ENCODE measurements at regions not wholly inside any gene's neighbourhood (a gene's known extent, or its start where the extent isn't known, plus 50 kb on each side); places are given as distances from the start of the nearest gene placed in this dataset.

DNA sequence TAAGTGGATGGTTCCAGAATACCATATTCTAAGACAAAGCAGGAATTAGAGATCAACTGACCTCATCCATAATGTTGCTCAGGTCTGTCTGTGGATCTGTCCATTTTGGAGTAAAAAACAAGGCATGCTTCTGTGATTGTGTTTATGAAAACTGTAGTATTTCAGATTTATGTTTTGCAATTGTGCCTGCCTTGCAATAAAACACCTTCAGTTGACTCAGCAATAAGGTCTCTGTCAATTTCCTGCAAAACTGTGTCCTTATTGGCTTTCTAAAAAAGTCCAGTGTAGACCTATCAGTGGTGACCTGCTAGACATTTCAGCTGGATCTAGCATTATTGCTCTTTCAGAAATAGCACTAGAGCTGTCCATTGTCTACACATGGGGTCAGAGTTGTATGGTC lies 409.5 kb upstream of the AZI2 start (continued):
- TF ChIP-seq ZNF274 (IDR thresholded peaks at IDR 0.05; ENCODE audit: low read depth, low read length) = no peak
- no peak for TF ChIP-seq EGR1 (IDR thresholded peaks at IDR 0.05; ENCODE audit: low read depth)
- TF ChIP-seq ELF1 (IDR thresholded peaks at IDR 0.05; ENCODE audit: borderline replicate concordance, low read depth) = no peak

DNA sequence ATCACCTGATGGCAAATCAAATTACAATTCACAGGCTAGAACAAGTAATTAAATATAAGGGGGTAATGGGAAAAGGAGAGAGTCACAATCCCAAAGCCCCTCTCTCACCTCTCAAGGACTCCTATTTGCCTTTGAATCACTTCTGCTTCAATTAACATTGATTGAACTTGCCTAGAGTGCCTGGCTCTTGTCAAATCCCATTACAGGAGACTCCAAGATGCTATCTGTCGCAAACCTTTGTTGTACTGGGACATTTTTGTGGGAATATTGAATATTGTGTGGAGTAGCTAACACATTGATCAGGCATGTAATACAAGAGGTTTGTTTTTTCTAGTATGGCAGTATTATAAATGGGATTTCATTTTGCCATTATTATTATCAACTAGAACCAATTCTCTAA lies 412.8 kb upstream of the AZI2 start:
- no peak overlapping the region for H2AFZ ChIP-seq (ENCODE audit: low read depth, low read length, poor library complexity, severe bottlenecking)
- POLR2A ChIA-PET = no interaction called here
- H3K4me1 ChIP-seq (ENCODE audit: control insufficient read depth in 1 of 2, insufficient read depth in 2 of 2, low read length in 2 of 2) = no peaks in the 10 kb centered on the region
- H3K9ac ChIP-seq (ENCODE audit: low read length) = no peak overlapping the region
- no peak overlapping the region for H3K4me2 ChIP-seq (ENCODE audit: low read length)
- intact Hi-C loops (cut with micrococcal nuclease) = no loop called here
- DNase-seq (ENCODE audit: low read depth, low spot score) (no peak), ATAC-seq (no peak)
- RAD21 ChIA-PET (ENCODE audit: low non-redundant PET in 1 of 2, low total read pairs in 2 of 2, uncharacterized antibody in 2 of 2, unreplicated experiment in 2 of 2) = no interaction called here
- no peaks in the 10 kb centered on the region for H3K9me3 ChIP-seq (ENCODE audit: control insufficient read depth in 1 of 2, insufficient read depth in 1 of 2, low read depth in 1 of 2, low read length in 2 of 2)
- no peaks in the 10 kb centered on the region for H3K79me2 ChIP-seq (ENCODE audit: insufficient read depth, low read length)
- no peaks in the 10 kb centered on the region for H3K27me3 ChIP-seq (ENCODE audit: insufficient read depth, low read length)
- BruUV-seq (replicated peaks) = no TSS peak
- no peaks in the 10 kb centered on the region for H4K20me1 ChIP-seq (ENCODE audit: insufficient read depth)
- CTCF ChIA-PET = no interaction called here
- TF ChIP-seq ZFX (IDR thresholded peaks at IDR 0.05) = no peak
- no peak for TF ChIP-seq REST (IDR thresholded peaks at IDR 0.05; ENCODE audit: low read depth)
- TF ChIP-seq CEBPB (IDR thresholded peaks at IDR 0.05; ENCODE audit: low read depth) = no peak
- TF ChIP-seq RAD21 (IDR thresholded peaks at IDR 0.05; ENCODE audit: low read depth) = no peak
- TF ChIP-seq ATF3 (IDR thresholded peaks at IDR 0.05) = no peak
- no peak for TF ChIP-seq SP1 (IDR thresholded peaks at IDR 0.05; ENCODE audit: low read depth)
- no peak for TF ChIP-seq ZNF274 (IDR thresholded peaks at IDR 0.05; ENCODE audit: low read depth, low read length)
- no peak for TF ChIP-seq EZH2phosphoT487 (IDR thresholded peaks at IDR 0.05; ENCODE audit: borderline replicate concordance)
- TF ChIP-seq, protein P1, sequence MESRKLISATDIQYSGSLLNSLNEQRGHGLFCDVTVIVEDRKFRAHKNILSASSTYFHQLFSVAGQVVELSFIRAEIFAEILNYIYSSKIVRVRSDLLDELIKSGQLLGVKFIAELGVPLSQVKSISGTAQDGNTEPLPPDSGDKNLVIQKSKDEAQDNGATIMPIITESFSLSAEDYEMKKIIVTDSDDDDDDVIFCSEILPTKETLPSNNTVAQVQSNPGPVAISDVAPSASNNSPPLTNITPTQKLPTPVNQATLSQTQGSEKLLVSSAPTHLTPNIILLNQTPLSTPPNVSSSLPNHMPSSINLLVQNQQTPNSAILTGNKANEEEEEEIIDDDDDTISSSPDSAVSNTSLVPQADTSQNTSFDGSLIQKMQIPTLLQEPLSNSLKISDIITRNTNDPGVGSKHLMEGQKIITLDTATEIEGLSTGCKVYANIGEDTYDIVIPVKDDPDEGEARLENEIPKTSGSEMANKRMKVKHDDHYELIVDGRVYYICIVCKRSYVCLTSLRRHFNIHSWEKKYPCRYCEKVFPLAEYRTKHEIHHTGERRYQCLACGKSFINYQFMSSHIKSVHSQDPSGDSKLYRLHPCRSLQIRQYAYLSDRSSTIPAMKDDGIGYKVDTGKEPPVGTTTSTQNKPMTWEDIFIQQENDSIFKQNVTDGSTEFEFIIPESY (IDR thresholded peaks at IDR 0.05; ENCODE audit: extremely low read depth, insufficient replicate concordance, low read length) = no peak
- no peak for TF ChIP-seq SIN3A (IDR thresholded peaks at IDR 0.05; ENCODE audit: low read depth)
- no peak for TF ChIP-seq SRF (IDR thresholded peaks at IDR 0.05; ENCODE audit: low read depth)
- no peak for TF ChIP-seq EZH2 (IDR thresholded peaks at IDR 0.05)
- TF ChIP-seq FOSL1 (IDR thresholded peaks at IDR 0.05; ENCODE audit: low read depth) = no peak
- no peak for TF ChIP-seq JUND (IDR thresholded peaks at IDR 0.05)
- no peak for TF ChIP-seq ELF1 (IDR thresholded peaks at IDR 0.05; ENCODE audit: borderline replicate concordance, low read depth)
- TF ChIP-seq YY1 (IDR thresholded peaks at IDR 0.05; ENCODE audit: extremely low read depth, insufficient replicate concordance, low read depth, low read length) = no peak
- no peaks in the 10 kb centered on the region for H3K9me2 ChIP-seq (ENCODE audit: insufficient read depth)
- no peak overlapping the region for H3K4me3 ChIP-seq (replicated peaks in 1 of 2; ENCODE audit: low read depth in 1 of 2, low read length in 2 of 2)
- H3K36me3 ChIP-seq (ENCODE audit: control insufficient read depth in 1 of 2, insufficient read depth in 2 of 2, low read length in 2 of 2) = no peaks in the 10 kb centered on the region
- no peak overlapping the region for H3K27ac ChIP-seq (ENCODE audit: low read depth, low read length)

All from HCT116 (cell line).